ENCODE measurements at regions not wholly inside any gene's neighbourhood (a gene's known extent, or its start where the extent isn't known, plus 50 kb on each side); places are given as distances from the start of the nearest gene placed in this dataset.

DNA sequence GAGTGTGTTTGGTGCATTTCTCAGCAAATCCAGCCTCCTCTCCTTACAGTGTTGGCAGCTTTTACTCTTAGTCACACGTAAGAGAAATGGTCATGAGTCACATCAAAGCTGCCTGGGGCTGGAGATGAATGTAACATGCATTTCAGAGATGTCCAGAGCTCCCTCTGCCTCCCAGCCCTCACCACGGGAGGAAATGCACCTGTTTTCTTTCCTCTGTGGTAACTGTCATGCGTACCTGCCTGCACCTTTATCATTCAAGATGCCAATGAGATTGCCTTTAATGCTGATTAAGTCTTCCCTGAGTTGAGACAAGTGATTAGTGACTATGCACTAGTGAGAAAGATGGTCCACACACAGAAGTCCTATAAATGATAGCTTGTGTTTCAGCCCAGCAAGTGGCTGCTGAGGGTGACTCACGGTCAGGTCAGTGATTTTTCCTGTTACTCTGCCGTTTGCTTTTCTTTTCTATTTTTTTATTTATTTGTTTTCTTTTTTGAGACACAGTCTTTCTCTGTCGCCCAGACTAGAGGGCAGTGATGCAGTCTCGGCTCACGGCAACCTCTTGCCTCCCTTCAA, 277.3 kb upstream of the FMN2 start:
- H3K4me3 Mint-ChIP-seq: peak overlapping the region; percentile 27
- peaks cover 20% of the 10 kb centered on the region for H3K4me1 ChIP-seq (ENCODE audit: insufficient read depth, low read length)
- no peaks in the 10 kb centered on the region for H3K9me3 Mint-ChIP-seq
- intact Hi-C loops (cut with DNase I, micrococcal nuclease): no loop called here
- TF ChIP-seq, protein P1, sequence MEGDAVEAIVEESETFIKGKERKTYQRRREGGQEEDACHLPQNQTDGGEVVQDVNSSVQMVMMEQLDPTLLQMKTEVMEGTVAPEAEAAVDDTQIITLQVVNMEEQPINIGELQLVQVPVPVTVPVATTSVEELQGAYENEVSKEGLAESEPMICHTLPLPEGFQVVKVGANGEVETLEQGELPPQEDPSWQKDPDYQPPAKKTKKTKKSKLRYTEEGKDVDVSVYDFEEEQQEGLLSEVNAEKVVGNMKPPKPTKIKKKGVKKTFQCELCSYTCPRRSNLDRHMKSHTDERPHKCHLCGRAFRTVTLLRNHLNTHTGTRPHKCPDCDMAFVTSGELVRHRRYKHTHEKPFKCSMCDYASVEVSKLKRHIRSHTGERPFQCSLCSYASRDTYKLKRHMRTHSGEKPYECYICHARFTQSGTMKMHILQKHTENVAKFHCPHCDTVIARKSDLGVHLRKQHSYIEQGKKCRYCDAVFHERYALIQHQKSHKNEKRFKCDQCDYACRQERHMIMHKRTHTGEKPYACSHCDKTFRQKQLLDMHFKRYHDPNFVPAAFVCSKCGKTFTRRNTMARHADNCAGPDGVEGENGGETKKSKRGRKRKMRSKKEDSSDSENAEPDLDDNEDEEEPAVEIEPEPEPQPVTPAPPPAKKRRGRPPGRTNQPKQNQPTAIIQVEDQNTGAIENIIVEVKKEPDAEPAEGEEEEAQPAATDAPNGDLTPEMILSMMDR (IDR thresholded peaks at IDR 0.05): no peak
- peaks cover 33% of the 10 kb centered on the region for H3K4me1 Mint-ChIP-seq (ENCODE audit: low read depth)
- H3K36me3 Mint-ChIP-seq (ENCODE audit: low read depth): no peaks in the 10 kb centered on the region
- peak overlapping the region; percentile 4 for H3K4me3 ChIP-seq (ENCODE audit: low read length)
- H3K9me3 ChIP-seq (ENCODE audit: control insufficient read depth in 1 of 2, insufficient read depth in 1 of 2, low read length in 2 of 2): no peaks in the 10 kb centered on the region
- ATAC-seq (ENCODE audit: poor library complexity) (peak; percentile 63), DNase-seq (peak in 5 of 14 experiments; percentile 2 to 35 (median 21))
- no peaks in the 10 kb centered on the region for H3K27me3 Mint-ChIP-seq
- no peak overlapping the region for H3K27ac ChIP-seq (ENCODE audit: low read depth in 1 of 2, low read length in 2 of 2)
- no peak overlapping the region for H3K27ac Mint-ChIP-seq
- no peaks in the 10 kb centered on the region for H3K27me3 ChIP-seq (ENCODE audit: control insufficient read depth in 1 of 2, insufficient read depth in 2 of 2, low read length in 2 of 2)
- CTCF ChIA-PET: no interaction called here
- no peaks in the 10 kb centered on the region for H3K36me3 ChIP-seq (ENCODE audit: insufficient read depth, low read length)
- POLR2A ChIA-PET: no interaction called here

DNA sequence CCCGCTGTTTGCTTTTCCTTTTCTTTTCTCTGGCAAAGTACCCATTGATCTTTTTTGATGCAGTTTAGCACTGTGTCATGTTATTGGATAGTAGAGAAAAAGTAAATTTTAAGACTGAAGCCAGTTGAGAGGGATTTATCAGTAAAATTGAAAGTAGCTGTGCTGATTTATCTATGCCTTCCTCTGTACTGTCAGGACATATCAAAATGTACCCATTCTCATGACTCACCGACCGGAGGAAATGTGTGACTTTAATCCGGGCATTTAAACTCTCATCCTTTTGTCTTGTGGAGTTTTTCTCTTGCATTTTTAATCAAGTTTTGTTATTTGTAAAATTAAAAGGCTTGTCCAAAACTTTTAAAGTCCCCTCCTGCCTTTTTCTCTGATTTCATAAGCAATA, 276.6 kb upstream of the FMN2 start:
- H3K36me3 Mint-ChIP-seq (ENCODE audit: low read depth): no peaks in the 10 kb centered on the region
- CTCF ChIA-PET: no interaction called here
- no peak for DNase-seq
- peaks cover 16% of the 10 kb centered on the region for H3K4me1 ChIP-seq (ENCODE audit: insufficient read depth, low read length)
- H3K4me3 Mint-ChIP-seq: peak overlapping the region; percentile 6
- H3K27ac Mint-ChIP-seq: no peak overlapping the region
- no peak overlapping the region for H3K27ac ChIP-seq (ENCODE audit: low read depth in 1 of 2, low read length in 2 of 2)
- intact Hi-C loops (cut with DNase I, micrococcal nuclease): loop anchor here in 1 of 2 experiments (5.0 kb wide), 1 partner anchor 408 kb away; no protein-coding TSS in a partner anchor
- H3K9me3 Mint-ChIP-seq: no peaks in the 10 kb centered on the region
- peaks cover 27% of the 10 kb centered on the region for H3K4me1 Mint-ChIP-seq (ENCODE audit: low read depth)
- POLR2A ChIA-PET: no interaction called here
- H3K27me3 Mint-ChIP-seq: no peaks in the 10 kb centered on the region
- peak overlapping the region; percentile 4 for H3K4me3 ChIP-seq (ENCODE audit: low read length)
- H3K36me3 ChIP-seq (ENCODE audit: insufficient read depth, low read length): no peaks in the 10 kb centered on the region
- ATAC-seq (ENCODE audit: poor library complexity): no peak
- H3K27me3 ChIP-seq (ENCODE audit: control insufficient read depth in 1 of 2, insufficient read depth in 2 of 2, low read length in 2 of 2): no peaks in the 10 kb centered on the region
- TF ChIP-seq, protein P1 (IDR thresholded peaks at IDR 0.05): no peak
- H3K9me3 ChIP-seq (ENCODE audit: control insufficient read depth in 1 of 2, insufficient read depth in 1 of 2, low read length in 2 of 2): no peaks in the 10 kb centered on the region

DNA sequence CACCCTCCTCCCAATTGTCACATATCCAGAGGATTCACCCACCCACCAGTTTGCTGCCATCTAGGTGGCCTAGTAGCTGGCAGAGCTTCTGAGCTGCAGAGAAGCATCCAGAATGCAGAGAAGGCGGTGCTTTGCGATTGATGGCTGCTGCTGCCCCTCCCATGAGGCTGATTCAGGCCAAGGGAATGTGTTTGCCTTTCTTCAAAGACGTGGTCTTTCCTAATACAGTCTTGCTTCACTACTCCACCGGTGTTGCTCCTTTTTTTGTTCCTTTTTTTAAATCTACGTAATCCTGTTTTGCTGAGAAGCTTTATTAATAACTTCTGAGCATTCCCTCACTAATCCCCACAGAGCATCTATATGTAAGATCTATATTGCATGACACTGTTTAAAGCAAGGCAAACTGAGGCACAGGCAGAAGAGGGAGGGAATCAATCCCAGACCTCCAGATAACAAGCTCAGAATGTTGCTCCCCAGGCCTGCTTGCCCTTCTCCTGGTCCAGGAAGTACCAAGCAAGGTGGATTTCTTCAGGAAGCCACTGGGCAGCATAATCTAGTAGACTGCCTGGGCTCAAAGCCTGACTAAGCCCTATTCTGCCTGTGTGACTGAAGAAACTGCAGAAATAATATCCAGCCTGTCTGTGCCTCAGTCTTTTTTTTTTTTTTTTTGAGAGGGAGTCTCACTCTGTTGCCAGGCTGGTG, 275.5 kb upstream of the FMN2 start:
- TF ChIP-seq, protein P1 (IDR thresholded peaks at IDR 0.05): no peak
- peaks cover 17% of the 10 kb centered on the region for H3K4me1 Mint-ChIP-seq (ENCODE audit: low read depth)
- CTCF ChIA-PET: interaction anchor here (0.6 kb wide), 2 partner anchors 392 to 914 kb away, joined by 3 read pairs; no protein-coding TSS in a partner anchor
- no peaks in the 10 kb centered on the region for H3K27me3 Mint-ChIP-seq
- peaks cover 10% of the 10 kb centered on the region for H3K4me1 ChIP-seq (ENCODE audit: insufficient read depth, low read length)
- no peak for ATAC-seq (ENCODE audit: poor library complexity)
- no peaks in the 10 kb centered on the region for H3K9me3 ChIP-seq (ENCODE audit: control insufficient read depth in 1 of 2, insufficient read depth in 1 of 2, low read length in 2 of 2)
- H3K9me3 Mint-ChIP-seq: no peaks in the 10 kb centered on the region
- no peaks in the 10 kb centered on the region for H3K27me3 ChIP-seq (ENCODE audit: control insufficient read depth in 1 of 2, insufficient read depth in 2 of 2, low read length in 2 of 2)
- intact Hi-C loops (cut with DNase I, micrococcal nuclease): loop anchor here in 1 of 2 experiments (5.0 kb wide), 1 partner anchor 409 kb away; no protein-coding TSS in a partner anchor
- POLR2A ChIA-PET: no interaction called here
- H3K27ac ChIP-seq (ENCODE audit: low read depth in 1 of 2, low read length in 2 of 2): no peak overlapping the region
- peak in 2 of 14 experiments; percentile 16 to 38 for DNase-seq
- H3K36me3 ChIP-seq (ENCODE audit: insufficient read depth, low read length): no peaks in the 10 kb centered on the region
- no peak overlapping the region for H3K4me3 ChIP-seq (ENCODE audit: low read length)
- no peak overlapping the region for H3K4me3 Mint-ChIP-seq
- H3K36me3 Mint-ChIP-seq (ENCODE audit: low read depth): no peaks in the 10 kb centered on the region
- H3K27ac Mint-ChIP-seq: no peak overlapping the region

Measured in CD4-positive, alpha-beta T cell (primary cell).